ENCODE measurements at regions not wholly inside any gene's neighbourhood (a gene's known extent, or its start where the extent isn't known, plus 50 kb on each side); places are given as distances from the start of the nearest gene placed in this dataset.

- no peaks in the 10 kb centered on the region for H3K9me3 ChIP-seq (ENCODE audit: insufficient read depth, low read length)
- H3K4me1 ChIP-seq (ENCODE audit: low read length): peaks cover 32% of the 10 kb centered on the region
- H3K9ac ChIP-seq (ENCODE audit: low read length): peak overlapping the region; percentile 5; the same call in 1 of the 2 replicates
- no peak for TF ChIP-seq CTCF (IDR thresholded peaks at IDR 0.05; ENCODE audit: low read depth, low read length)
- no peak for TF ChIP-seq EZH2phosphoT487 (IDR thresholded peaks at IDR 0.05; ENCODE audit: low read depth)
- peak overlapping the region; percentile 56 for H3K4me2 ChIP-seq (ENCODE audit: low read length)
- H3K36me3 ChIP-seq (replicated peaks; ENCODE audit: low read depth, low read length): no peaks in the 10 kb centered on the region
- peak overlapping the region; percentile 93; the same call in 1 of the 2 replicates for H2AFZ ChIP-seq (ENCODE audit: low read depth, low read length)
- H3K4me3 ChIP-seq (ENCODE audit: low read length): no peak overlapping the region
- H3K27ac ChIP-seq (ENCODE audit: low read length): peak overlapping the region; percentile 56
- H3K27me3 ChIP-seq (ENCODE audit: low read depth, low read length): peaks cover 13% of the 10 kb centered on the region
- no peaks in the 10 kb centered on the region for H4K20me1 ChIP-seq (ENCODE audit: insufficient read depth, low read length)
- H3K79me2 ChIP-seq (ENCODE audit: low read length): no peaks in the 10 kb centered on the region
Measured at GRCh38 chr20:50392138-50392866, 117.9 kb upstream of the PTPN1 start.

GRCh38 chr20:50393242-50393641, 116.9 kb upstream of the PTPN1 start:
- Histone ChIP-seq H3K9me3 (ENCODE audit: insufficient read depth, low read length) (no peaks in the 10 kb centered on the region), H3K9ac (ENCODE audit: low read length) (no peak overlapping the region), H3K4me3 (ENCODE audit: low read length) (no peak overlapping the region), H3K4me1 (ENCODE audit: low read length) (peaks cover 32% of the 10 kb centered on the region), H4K20me1 (ENCODE audit: insufficient read depth, low read length) (no peaks in the 10 kb centered on the region), H3K4me2 (ENCODE audit: low read length) (no peak overlapping the region), H3K36me3 (replicated peaks; ENCODE audit: low read depth, low read length) (no peaks in the 10 kb centered on the region), H3K79me2 (ENCODE audit: low read length) (no peaks in the 10 kb centered on the region), H2AFZ (ENCODE audit: low read depth, low read length) (no peak overlapping the region), H3K27me3 (ENCODE audit: low read depth, low read length) (peaks cover 9% of the 10 kb centered on the region), H3K27ac (ENCODE audit: low read length) (no peak overlapping the region)
- TF ChIP-seq EZH2phosphoT487 (IDR thresholded peaks at IDR 0.05; ENCODE audit: low read depth) (no peak), CTCF (IDR thresholded peaks at IDR 0.05; ENCODE audit: low read depth, low read length) (no peak)

DNA sequence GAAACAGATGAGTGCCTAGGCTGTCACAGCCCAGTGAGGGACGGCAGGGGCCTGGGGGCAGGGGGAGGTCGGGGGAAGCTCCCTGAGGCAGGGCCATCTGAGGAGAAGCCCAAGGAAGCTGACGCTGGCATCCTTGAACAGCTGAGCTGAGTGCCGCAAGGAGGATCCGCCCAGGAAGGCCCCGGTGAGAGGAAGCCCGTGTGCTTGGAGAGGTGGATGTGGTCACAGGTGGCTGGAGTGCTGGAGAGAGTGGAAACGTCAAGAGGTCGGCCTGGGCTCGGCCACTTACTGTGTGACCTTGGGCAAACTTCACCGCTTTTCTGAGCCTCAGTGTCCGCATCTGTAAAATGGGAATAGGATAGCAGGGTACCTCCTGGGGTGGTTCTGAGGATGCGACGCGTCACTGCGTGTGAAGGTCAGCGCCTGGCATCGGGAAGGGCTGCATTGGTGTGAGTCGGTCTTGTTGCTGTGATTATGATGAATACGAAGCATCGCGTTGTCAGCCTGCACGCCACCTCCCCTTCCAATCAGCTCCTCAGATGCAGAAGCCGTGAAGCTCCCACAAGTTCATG, 116.1 kb upstream of the PTPN1 start:
- 0 out of 2 replicates have a peak, but pooled peaks cover under 1% of the 10 kb centered on the region for H3K27me3 ChIP-seq (ENCODE audit: low read depth, low read length)
- peak overlapping the region; percentile 79 for H2AFZ ChIP-seq (ENCODE audit: low read depth, low read length)
- H3K4me2 ChIP-seq (ENCODE audit: low read length): peak overlapping the region; percentile 61
- H3K4me1 ChIP-seq (ENCODE audit: low read length): peaks cover 32% of the 10 kb centered on the region
- peak overlapping the region; percentile 16; the same call in 1 of the 2 replicates for H3K4me3 ChIP-seq (ENCODE audit: low read length)
- TF ChIP-seq EZH2phosphoT487 (IDR thresholded peaks at IDR 0.05; ENCODE audit: low read depth) (no peak), CTCF (IDR thresholded peaks at IDR 0.05; ENCODE audit: low read depth, low read length) (no peak)
- no peaks in the 10 kb centered on the region for H3K9me3 ChIP-seq (ENCODE audit: insufficient read depth, low read length)
- H3K79me2 ChIP-seq (ENCODE audit: low read length): no peaks in the 10 kb centered on the region
- no peak overlapping the region for H3K27ac ChIP-seq (ENCODE audit: low read length)
- no peaks in the 10 kb centered on the region for H3K36me3 ChIP-seq (replicated peaks; ENCODE audit: low read depth, low read length)
- H4K20me1 ChIP-seq (ENCODE audit: insufficient read depth, low read length): no peaks in the 10 kb centered on the region
- peak overlapping the region; percentile 18; the same call in 1 of the 2 replicates for H3K9ac ChIP-seq (ENCODE audit: low read length)

- Histone ChIP-seq H3K36me3 (replicated peaks; ENCODE audit: low read depth, low read length) (no peaks in the 10 kb centered on the region), H2AFZ (ENCODE audit: low read depth, low read length) (peak overlapping the region; percentile 79), H3K27ac (ENCODE audit: low read length) (no peak overlapping the region), H3K9me3 (ENCODE audit: insufficient read depth, low read length) (no peaks in the 10 kb centered on the region), H3K79me2 (ENCODE audit: low read length) (no peaks in the 10 kb centered on the region), H3K9ac (ENCODE audit: low read length) (peak overlapping the region; percentile 18; the same call in 1 of the 2 replicates), H3K4me3 (ENCODE audit: low read length) (peak overlapping the region; percentile 16), H3K27me3 (ENCODE audit: low read depth, low read length) (no peaks in the 10 kb centered on the region), H3K4me2 (ENCODE audit: low read length) (peak overlapping the region; percentile 61), H3K4me1 (ENCODE audit: low read length) (peaks cover 32% of the 10 kb centered on the region), H4K20me1 (ENCODE audit: insufficient read depth, low read length) (no peaks in the 10 kb centered on the region)
- TF ChIP-seq EZH2phosphoT487 (IDR thresholded peaks at IDR 0.05; ENCODE audit: low read depth): no peak
Measured at GRCh38 chr20:50394569-50394968, 115.6 kb upstream of the PTPN1 start.
